ENCODE measurements at regions not wholly inside any gene's neighbourhood (a gene's known extent, or its start where the extent isn't known, plus 50 kb on each side); places are given as distances from the start of the nearest gene placed in this dataset.

- 0 out of 2 replicates have a peak, but pooled peaks have one; percentile 24 for TF ChIP-seq AHDC1 (CRISPR knock-in tag; IDR thresholded peaks at IDR 0.05; ENCODE audit: borderline replicate concordance)
- TF ChIP-seq BRF2 (CRISPR knock-in tag; IDR thresholded peaks at IDR 0.05), result no peak
- no peak for TF ChIP-seq ZHX2 (IDR thresholded peaks at IDR 0.05; ENCODE audit: low read depth)
- TF ChIP-seq ZHX2 (CRISPR knock-in tag; IDR thresholded peaks at IDR 0.05; ENCODE audit: borderline replicate concordance), result no peak
- peak; percentile 24; the same call in 1 of the 2 replicates for TF ChIP-seq ARID5B (CRISPR knock-in tag; IDR thresholded peaks at IDR 0.05)
- no peak for TF ChIP-seq FOXP1 (IDR thresholded peaks at IDR 0.05)
- peak; percentile 23; the same call in 1 of the 2 replicates for TF ChIP-seq FOXP1 (CRISPR knock-in tag; IDR thresholded peaks at IDR 0.05)
- TF ChIP-seq SOX6 (IDR thresholded peaks at IDR 0.05), result no peak
- peak; percentile 36; the same call in 1 of the 2 replicates for TF ChIP-seq SOX6 (CRISPR knock-in tag; IDR thresholded peaks at IDR 0.05)
Observed at GRCh38 chr14:59069163-59069854, 119.2 kb upstream of the DAAM1 start (continued).

Measured in HepG2 (cell line).